Transverse colon (tissue), 4 donors: ENCODE measurements at regions not wholly inside any gene's neighbourhood (a gene's known extent, or its start where the extent isn't known, plus 50 kb on each side); places are given as distances from the start of the nearest gene placed in this dataset.

ENCODE experiments used
- EP300 ChIP-seq: sonication (generic); formaldehyde crosslinking; IDR thresholded peaks from one replicate; pipeline ENCODE4 v1.6.1; 2017; ENCODE audit warnings: antibody characterized with exemption, low read depth
- POLR2AphosphoS5 ChIP-seq, 3 donors: sonication (generic); formaldehyde crosslinking; IDR thresholded peaks; one replicate each; pipeline ENCODE4 v1.6.1; 2016; ENCODE audit warnings: antibody characterized with exemption in 3 of 3
- TF ChIP-seq, protein P1 (sequence below), 5 experiments: fragments of 200-600 bp in 3 of 5; fragments of 450-650 bp in 2 of 5; sonication (generic) in 3 of 5; IDR thresholded peaks; 1 replicate in 2 of 5; 2 replicates in 3 of 5; pipeline ENCODE4 v1.5.1; 2016 to 2017; ENCODE audit warnings: antibody characterized with exemption in 5 of 5, inconsistent platforms in 3 of 5, mild to moderate bottlenecking in 2 of 5, moderate library complexity in 1 of 5

DNA sequence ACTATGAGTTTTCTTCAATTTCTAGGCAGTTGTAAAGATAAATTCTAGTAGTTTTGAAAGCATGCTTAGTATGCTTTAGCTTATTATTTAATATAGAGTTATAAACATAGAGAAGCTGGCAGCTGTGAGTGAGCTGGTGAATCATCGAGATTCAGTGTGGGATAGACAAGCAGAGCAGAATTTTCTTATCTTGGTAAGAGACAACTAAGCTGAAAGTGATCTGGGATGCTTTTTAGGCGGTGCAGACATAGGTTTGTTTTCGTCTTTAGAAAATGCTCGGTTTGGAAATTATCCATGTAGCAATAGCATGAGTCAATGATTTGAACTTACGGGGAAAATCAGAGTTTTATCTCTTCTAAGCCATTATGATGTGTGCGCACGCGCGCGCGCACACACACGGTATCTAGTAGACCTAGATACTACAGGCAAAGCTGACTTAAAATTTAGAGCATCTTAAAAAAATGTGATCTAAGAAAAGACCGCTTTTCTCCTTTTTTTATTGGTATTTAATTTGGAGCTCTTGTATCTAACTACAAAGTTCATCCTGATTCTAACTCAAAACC is 128.3 kb upstream of the MAP3K7 start:
- TF ChIP-seq, protein P1, sequence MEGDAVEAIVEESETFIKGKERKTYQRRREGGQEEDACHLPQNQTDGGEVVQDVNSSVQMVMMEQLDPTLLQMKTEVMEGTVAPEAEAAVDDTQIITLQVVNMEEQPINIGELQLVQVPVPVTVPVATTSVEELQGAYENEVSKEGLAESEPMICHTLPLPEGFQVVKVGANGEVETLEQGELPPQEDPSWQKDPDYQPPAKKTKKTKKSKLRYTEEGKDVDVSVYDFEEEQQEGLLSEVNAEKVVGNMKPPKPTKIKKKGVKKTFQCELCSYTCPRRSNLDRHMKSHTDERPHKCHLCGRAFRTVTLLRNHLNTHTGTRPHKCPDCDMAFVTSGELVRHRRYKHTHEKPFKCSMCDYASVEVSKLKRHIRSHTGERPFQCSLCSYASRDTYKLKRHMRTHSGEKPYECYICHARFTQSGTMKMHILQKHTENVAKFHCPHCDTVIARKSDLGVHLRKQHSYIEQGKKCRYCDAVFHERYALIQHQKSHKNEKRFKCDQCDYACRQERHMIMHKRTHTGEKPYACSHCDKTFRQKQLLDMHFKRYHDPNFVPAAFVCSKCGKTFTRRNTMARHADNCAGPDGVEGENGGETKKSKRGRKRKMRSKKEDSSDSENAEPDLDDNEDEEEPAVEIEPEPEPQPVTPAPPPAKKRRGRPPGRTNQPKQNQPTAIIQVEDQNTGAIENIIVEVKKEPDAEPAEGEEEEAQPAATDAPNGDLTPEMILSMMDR (IDR thresholded peaks at IDR 0.05), result no peak
- TF ChIP-seq POLR2AphosphoS5 (IDR thresholded peaks at IDR 0.05) (no peak), EP300 (no peak)
